ENCODE measurements at regions not wholly inside any gene's neighbourhood (a gene's known extent, or its start where the extent isn't known, plus 50 kb on each side); places are given as distances from the start of the nearest gene placed in this dataset.
"Not testable (repeated sequence)": the region's sequence is repeated elsewhere in the genome, so short reads cannot be mapped to it uniquely, and the experiment has no call there.

DNA sequence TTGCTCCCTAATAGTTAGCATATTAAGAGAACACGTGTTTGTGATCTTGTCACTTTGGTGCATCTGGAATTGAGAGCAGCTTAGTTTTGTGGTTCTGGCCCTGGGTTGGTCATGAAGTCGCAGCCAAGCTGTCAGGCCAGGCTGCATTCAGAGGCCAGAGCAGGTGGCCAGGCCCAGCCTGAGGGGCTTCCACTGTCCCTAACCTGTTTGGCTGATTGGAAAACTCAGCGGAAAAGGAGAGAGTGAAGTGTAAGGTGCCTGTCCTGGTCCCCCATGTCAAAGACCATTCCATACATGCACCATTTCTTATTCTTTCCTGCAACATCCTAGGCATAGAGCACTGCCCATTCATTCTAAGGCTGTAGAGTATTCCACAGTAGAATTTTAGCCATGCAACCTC is 111.5 kb upstream of the IGLL5 start:
- no peak for DNase-seq (ENCODE audit: low spot score)

DNA sequence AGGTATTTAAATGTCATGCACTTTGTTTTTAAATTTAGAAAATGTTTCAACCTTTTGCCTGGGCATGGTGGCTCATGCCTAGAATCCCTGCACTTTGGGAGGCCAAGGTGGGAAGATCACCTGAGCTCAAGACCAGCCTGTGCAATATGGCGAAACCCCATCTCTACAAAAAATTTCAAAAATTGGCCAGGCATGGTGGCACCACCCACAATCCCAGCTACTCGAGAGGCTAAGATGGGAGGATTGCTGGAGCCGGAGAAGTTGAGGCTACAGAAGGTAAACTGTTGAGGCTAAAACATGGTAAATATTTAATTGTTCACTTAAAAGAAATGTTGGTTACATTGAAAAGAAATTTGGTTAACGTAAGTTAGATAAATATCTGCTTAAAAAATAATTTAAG is 108.4 kb upstream of the IGLL5 start:
- DNase-seq (ENCODE audit: low spot score), result no peak

- no peak for DNase-seq (ENCODE audit: low spot score)
Measured at GRCh38 chr22:22783575-22783974, 104.0 kb upstream of the IGLL5 start.

DNA sequence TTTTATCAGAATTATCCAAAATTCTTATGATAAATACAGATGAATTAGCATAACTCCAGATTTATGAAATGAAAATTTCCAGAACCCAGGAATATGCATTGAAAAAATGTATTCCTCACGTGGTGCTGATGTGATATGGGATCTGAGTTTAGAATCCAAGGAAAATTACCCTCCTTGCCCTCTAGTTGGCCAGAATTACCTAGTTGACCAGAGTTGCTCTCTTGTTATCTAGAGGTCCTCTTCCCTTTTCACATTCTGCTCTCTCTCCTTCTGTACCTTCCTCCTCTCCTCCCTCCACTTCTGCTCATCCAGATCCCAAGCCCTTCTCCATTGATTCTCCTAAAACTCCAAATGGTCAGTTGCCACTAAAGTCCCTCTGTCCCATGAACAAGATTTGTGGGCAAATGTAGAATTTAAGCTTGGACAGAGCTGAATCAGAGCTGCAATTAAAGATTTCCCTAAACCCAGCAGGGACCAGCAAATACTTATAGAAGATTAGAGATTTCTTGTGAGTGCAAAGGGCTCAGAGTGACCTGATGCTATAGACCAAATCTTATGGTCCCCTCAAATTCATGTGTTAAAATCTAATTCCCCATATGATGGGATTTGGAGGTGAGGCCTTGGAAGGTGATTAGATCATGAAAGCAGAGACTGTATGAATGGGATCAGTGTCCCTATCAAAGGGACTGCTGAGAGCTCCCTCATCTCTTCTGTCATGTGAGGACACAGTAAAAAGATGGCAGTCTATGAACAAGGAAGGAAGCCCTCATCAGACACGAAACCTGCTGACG is 103.2 kb upstream of the IGLL5 start:
- DNase-seq (ENCODE audit: low spot score), result no peak

GRCh38 chr22:22785316-22786065 is 102.1 kb upstream of the IGLL5 start:
- DNase-seq (ENCODE audit: low spot score), result no peak

- DNase-seq (ENCODE audit: low spot score), result no peak
Measured at GRCh38 chr22:22786301-22787115, 101.1 kb upstream of the IGLL5 start.

DNA sequence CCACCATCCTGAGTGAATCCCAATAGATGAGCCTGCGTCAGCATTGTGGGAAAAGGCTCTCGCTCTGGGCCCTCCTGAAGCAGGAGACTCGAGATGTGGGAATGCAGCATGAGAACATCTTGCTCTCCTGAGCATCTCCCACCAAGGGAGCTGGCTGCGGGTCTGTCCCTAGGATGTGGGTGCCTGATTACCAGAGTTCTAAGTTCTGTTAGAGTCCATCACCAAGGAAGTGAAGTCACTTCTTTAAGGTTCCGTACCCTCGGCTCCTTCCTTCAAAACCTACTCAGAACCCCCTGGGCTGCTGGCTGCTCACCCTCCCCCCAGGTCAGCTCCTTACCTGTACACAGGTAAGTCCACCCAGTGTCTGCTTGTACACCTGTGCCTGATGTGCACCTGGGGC is 100.5 kb upstream of the IGLL5 start:
- no peak for DNase-seq (ENCODE audit: low spot score)

DNA sequence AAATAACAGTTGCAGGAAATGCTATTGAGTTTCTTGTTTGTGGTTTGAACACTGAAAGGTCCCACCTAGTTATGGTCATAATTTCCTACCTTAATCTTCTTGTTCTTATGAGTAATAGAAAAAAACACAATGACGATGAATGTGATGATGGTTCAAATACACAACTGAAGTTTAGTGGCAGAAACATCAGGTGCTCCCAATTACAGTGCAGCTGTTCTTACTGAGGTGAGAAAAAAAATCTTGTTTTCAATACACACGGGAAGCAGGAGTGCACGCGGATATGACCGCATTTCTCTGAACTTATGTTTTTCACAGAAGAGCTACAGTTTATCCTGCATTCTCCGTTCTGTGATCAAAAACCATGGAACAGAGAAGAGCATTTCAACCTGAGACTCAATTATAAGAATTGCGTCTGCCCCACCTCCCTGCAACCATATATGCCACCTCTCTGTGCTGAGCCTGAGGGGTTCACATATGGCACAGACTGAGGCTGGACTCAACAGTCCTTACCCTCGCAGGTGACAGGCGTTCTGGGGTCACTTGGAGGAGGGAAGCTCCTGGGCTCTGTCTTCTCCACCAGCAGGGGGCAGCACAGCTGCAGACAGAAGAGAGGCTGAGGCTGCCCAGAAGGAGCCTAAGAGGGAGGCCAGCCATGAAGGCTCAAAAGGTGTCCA is 99.7 kb upstream of the IGLL5 start:
- DNase-seq (ENCODE audit: low spot score), result peak; percentile 31

DNA sequence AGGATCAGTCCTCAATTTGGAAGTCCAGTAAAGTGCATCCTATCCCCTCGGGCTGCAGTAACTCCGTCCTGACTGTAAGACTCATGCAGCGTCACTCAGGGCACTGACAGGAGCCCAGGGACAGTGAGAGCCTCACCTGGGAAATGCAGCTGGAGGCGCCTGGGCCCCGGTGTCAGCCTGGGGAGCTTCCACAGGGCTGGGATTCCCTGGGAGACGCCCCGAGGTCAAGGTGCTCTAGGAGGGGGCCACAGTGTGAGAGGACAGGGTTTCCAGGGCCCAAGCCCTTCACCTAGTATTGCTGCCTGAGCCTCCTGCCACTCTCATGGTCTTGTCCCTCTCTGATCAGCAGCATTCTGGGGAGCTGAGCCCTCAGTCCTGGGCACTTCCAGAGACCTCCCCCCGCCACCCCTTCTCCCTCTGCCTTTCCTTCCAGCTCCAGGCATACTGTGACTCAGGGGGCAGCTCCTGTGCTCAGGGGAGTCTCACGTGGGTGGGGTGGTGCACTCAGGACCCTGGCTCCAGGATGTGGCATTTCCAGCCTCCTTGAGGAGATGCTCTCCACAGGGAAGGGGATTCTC is 99.1 kb upstream of the IGLL5 start:
- DNase-seq (ENCODE audit: low spot score), result no peak

DNA sequence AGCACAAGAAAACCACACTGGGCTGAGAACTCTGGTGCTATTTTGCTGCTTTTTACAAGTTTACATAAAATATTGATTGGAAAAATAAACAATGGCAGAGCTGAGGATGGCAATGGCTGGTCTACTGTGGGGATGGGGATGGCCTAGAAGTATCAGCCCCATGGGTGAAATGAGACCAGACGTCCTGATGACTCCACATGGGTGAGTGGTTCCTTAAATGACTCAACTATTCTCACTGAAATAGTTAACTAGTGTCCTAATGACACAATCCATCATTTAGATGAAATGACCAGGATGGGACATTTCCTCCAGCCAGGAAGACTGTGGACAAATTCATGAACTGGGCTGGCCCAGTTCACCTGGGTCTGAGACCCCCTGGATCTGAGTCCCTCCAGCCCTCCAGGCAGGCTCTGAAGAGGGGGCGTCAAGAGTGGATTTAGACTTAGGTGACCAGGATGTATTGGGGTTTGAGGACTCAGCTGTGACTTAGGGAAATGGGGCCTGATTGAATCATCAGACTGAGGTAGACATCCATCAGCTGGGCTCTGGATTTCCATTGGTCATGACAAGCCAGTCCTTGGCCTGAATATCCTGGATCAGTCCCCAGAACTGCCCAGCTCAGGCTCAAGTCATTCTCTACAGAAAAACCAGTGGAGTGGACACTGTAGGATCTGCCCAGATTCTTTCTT is 98.2 kb upstream of the IGLL5 start:
- no peak for DNase-seq (ENCODE audit: low spot score)

DNA sequence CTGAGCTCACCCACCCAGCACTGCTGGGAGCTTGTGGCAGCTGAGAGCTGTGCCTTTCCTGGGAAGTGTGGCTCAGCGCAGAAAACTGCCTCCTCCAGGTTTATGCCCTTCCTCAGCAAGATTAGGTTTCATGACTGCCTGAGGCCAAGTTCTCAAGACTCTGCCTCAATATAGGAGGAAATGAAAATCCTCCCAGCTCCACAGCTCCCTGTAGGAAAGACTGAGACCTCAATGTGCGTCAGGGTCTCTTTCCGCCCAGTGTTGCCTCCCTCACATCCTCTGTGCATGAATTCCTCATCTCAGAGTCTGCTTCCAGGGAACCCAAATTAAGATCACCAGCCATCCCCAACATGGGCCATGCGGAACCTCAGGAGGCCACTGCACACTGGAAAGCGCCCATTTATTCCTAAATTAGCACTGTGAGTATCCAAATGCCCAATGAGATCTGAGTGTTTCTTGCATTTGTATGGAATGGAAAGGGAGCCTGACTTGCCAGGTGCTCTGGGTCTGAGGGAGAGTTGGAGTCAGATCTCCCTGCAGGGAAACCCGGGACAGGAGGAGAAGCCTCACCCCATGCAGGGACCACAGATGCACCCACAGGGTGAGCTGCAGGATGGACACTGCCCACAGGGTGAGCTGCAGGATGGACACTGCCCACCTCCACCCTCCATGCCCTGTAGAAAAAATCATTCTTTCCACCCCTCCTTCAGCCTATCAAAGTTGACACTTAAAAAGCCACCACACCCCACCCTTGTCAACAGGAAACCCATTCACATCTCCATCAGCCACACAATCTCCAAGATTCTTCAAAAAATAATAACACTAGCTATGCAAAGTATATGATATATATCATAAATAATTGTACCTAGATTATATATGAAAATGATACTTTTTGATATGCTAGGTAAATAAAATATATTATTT is 97.4 kb upstream of the IGLL5 start:
- no peak for DNase-seq (ENCODE audit: low spot score)

DNA sequence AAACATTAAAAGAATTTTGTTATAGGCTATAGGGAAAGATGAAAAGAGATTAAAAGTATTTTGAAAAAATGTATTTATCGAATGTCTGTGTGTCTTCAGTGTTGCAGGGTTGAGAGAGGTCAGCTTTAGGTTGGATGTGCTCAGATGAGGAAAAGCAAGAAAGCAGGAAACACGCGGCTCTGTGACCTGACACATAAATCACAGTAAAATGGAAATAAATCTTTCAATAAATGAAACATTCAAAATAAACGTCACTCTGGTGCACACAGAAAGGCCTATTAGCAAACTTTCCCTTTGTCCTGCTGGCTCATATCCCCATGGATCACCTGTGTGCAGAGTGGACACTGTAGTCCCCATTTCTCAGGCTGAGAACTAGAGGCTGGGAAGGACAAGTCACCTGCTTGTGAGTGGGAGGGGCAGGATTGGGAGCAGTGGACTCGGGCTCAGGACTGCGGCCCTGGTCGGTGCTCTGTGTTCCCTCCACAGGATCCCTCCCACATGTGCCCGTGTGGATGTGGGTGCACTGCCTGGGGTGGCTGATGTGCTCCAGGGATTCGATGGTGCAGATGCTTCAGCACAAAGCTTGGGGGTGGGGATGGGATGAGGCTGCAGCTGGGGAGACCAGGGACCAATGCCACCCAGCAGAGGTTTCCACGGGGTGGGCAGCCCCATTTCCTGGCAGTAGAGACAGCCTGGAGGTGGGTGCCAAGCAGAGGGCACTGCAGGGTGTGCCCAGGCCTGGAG is 96.0 kb upstream of the IGLL5 start:
- no peak for DNase-seq (ENCODE audit: low spot score)

GRCh38 chr22:22792205-22792786 is 95.3 kb upstream of the IGLL5 start:
- DNase-seq (ENCODE audit: low spot score), result not testable (repeated sequence)

DNA sequence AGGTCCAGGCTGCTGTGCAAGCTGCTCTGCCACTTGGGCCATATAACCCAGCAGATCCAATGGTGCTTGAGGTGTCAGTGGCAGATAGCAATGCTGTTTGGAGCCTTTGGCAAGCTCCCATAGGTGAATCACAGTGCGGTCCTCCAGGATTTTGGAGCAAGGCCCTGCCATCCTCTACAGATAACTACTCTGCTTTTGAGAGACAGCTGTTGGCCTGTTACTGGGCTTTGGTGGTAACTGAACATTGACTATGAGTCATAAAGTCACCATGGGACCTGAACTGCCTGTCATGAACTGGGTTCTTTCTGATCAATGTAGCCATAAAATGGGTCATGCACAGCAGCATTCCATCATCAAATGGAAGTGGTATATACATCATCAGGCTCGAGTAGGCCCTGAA is 92.0 kb upstream of the IGLL5 start:
- DNase-seq (ENCODE audit: low spot score), result not testable (repeated sequence)

- no peak for DNase-seq (ENCODE audit: low spot score)
Measured at GRCh38 chr22:22796724-22797123, 90.9 kb upstream of the IGLL5 start.

GRCh38 chr22:22798232-22798616 is 89.4 kb upstream of the IGLL5 start:
- DNase-seq (ENCODE audit: low spot score), result no peak

- no peak for DNase-seq (ENCODE audit: low spot score)
Measured at GRCh38 chr22:22798716-22799115, 88.9 kb upstream of the IGLL5 start.

DNA sequence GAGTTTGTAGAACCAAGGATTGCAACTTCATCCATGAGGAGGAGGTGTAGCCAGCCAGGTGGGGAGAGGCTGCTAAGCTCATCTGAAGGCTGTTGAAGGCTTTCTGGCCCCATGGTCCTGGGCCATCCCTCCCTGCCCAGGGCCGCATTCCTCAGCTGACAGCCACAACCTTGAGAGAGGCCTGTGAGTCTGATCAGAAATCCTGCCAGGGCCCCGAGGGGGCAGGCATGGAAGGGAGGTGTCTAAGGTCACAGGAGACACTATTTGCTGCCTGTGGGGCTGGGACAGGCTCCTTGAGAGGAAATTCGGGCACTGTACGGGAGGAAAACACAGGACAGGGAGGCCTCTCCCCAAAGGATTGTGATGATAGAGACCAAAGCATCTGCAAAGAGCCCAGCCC is 88.1 kb upstream of the IGLL5 start:
- no peak for DNase-seq (ENCODE audit: low spot score)

GRCh38 chr22:22800716-22801115 is 86.9 kb upstream of the IGLL5 start:
- no peak for DNase-seq (ENCODE audit: low spot score)

Measured in globus pallidus (tissue), 1 donor.